ENCODE measurements at regions not wholly inside any gene's neighbourhood (a gene's known extent, or its start where the extent isn't known, plus 50 kb on each side); places are given as distances from the start of the nearest gene placed in this dataset.

DNA sequence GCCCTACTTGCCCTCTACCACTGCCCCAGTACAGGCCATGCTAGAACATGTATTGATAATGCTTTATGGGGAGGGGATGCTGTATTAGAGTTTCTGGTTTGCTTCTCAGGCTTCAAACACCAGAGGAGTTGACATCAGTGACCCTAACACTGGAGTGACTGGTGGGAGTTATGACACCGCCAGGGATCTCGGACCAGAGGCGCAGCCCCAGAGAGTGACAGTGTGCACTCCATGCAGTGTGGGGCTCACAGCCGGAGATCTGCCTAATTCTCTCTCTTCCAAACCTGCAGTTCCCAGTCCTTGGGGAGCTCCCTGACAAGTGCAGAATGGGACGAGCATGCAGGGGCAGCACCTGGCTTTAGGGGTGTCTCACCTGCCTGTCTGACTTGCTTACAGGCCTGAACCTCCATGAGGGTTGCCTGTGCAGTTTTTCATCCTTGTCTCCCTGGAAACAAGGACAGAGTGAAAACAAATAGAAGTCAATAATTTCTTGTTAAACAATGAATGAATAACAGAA, 244.9 kb upstream of the MYT1L start:
- TF ChIP-seq, protein P1, sequence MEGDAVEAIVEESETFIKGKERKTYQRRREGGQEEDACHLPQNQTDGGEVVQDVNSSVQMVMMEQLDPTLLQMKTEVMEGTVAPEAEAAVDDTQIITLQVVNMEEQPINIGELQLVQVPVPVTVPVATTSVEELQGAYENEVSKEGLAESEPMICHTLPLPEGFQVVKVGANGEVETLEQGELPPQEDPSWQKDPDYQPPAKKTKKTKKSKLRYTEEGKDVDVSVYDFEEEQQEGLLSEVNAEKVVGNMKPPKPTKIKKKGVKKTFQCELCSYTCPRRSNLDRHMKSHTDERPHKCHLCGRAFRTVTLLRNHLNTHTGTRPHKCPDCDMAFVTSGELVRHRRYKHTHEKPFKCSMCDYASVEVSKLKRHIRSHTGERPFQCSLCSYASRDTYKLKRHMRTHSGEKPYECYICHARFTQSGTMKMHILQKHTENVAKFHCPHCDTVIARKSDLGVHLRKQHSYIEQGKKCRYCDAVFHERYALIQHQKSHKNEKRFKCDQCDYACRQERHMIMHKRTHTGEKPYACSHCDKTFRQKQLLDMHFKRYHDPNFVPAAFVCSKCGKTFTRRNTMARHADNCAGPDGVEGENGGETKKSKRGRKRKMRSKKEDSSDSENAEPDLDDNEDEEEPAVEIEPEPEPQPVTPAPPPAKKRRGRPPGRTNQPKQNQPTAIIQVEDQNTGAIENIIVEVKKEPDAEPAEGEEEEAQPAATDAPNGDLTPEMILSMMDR (conservative IDR thresholded peaks at IDR 0.05 in 1 of 2, IDR thresholded peaks at IDR 0.05 in 1 of 2; ENCODE audit: extremely low read depth in 1 of 2, insufficient read depth in 1 of 2, low read depth in 1 of 2, low read length in 2 of 2) = no peak
- no peak for TF ChIP-seq EZH2 (IDR thresholded peaks at IDR 0.05; ENCODE audit: borderline replicate concordance, low read length)

Data from mammary epithelial cell (primary cell).